Right atrium auricular region (tissue), 2 donors: ENCODE measurements at regions not wholly inside any gene's neighbourhood (a gene's known extent, or its start where the extent isn't known, plus 50 kb on each side); places are given as distances from the start of the nearest gene placed in this dataset.

Experiments used
- DNase-seq: peaks from one replicate; pipeline ENCODE4 v3.0.0-alpha.2; 2019; ENCODE audit warnings: low spot score
- H3K27ac ChIP-seq, 2 donors: fragments of 200-600 bp; sonication (generic); 1 replicate in 1 of 2; 2 replicates in 1 of 2; pipeline ENCODE4 v1.5.1; 2016 to 2019
- H3K27me3 ChIP-seq, 2 donors: fragments of 200-600 bp; sonication (generic); one replicate each; pipeline versions ENCODE4 v1.5.1 to v1.6.0; 2017 to 2019
- H3K36me3 ChIP-seq: fragments of 200-600 bp; sonication (generic); one replicate; pipeline ENCODE4 v1.5.1; 2016
- H3K4me1 ChIP-seq, 2 donors: fragments of 200-600 bp; sonication (generic); one replicate each; pipeline versions ENCODE4 v1.5.1 to v1.6.0; 2017 to 2019
- H3K4me3 ChIP-seq, 2 donors: fragments of 200-600 bp; sonication (generic); 1 replicate in 1 of 2; 2 replicates in 1 of 2; pipeline ENCODE4 v1.5.1; 2017 to 2019; ENCODE audit warnings: mild to moderate bottlenecking in 1 of 2, moderate library complexity in 1 of 2
- H3K9me3 ChIP-seq, 2 donors: fragments of 200-600 bp; sonication (generic); one replicate each; pipeline ENCODE4 v1.5.1; 2019
- TF ChIP-seq, protein P1 (sequence below), 2 donors: fragments of 200-600 bp; sonication (generic); IDR thresholded peaks; one replicate each; pipeline ENCODE4 v1.5.1; 2019; ENCODE audit warnings: antibody characterized with exemption in 2 of 2

DNA sequence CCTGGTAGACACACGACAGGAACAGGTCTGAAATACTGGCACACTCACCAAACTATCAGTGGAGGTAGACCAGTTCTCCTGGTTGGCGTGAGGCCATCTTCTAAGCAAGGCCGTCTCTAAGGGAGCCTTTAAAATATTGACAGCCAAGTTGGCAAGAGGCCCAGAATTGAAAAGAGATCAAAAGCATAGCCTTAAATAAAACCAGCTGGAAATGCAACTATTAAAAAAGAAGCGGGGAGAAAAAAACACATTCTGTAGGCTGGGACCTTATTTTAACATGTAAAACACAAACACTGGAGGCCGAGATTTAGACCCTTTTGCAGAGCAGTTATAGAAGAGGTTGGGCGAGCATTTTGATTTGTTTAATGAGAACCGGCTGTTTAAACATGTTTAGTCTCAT, 233.0 kb upstream of the CLNK start:
- Histone ChIP-seq H3K4me3 (no peak overlapping the region), H3K4me1 (no peaks in the 10 kb centered on the region), H3K27ac (no peak overlapping the region), H3K36me3 (no peaks in the 10 kb centered on the region), H3K9me3 (no peaks in the 10 kb centered on the region), H3K27me3 (no peaks in the 10 kb centered on the region)
- TF ChIP-seq, protein P1, sequence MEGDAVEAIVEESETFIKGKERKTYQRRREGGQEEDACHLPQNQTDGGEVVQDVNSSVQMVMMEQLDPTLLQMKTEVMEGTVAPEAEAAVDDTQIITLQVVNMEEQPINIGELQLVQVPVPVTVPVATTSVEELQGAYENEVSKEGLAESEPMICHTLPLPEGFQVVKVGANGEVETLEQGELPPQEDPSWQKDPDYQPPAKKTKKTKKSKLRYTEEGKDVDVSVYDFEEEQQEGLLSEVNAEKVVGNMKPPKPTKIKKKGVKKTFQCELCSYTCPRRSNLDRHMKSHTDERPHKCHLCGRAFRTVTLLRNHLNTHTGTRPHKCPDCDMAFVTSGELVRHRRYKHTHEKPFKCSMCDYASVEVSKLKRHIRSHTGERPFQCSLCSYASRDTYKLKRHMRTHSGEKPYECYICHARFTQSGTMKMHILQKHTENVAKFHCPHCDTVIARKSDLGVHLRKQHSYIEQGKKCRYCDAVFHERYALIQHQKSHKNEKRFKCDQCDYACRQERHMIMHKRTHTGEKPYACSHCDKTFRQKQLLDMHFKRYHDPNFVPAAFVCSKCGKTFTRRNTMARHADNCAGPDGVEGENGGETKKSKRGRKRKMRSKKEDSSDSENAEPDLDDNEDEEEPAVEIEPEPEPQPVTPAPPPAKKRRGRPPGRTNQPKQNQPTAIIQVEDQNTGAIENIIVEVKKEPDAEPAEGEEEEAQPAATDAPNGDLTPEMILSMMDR (IDR thresholded peaks at IDR 0.05), result no peak
- no peak for DNase-seq

DNA sequence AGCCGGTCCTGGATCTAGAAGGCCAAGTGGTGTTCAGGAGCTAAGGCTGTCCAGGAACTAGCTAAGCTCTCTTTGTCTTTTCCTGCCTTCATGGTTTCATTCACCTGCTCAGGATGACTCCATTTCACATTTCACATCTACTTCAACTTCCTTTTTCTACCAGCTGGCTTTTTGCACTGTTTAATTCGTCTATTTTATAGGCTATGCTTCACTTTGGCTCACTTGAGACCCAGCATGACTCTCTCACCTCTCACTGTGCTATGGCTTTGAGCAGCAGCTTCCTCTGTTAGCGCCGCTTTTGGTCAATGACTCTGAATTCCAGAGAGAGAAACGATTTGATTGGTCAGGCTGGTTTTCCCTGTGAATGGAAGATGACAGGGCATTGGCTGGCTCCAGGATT, 213.5 kb upstream of the CLNK start:
- Histone ChIP-seq H3K4me1 (no peaks in the 10 kb centered on the region), H3K27me3 (no peaks in the 10 kb centered on the region), H3K4me3 (no peak overlapping the region), H3K9me3 (no peaks in the 10 kb centered on the region), H3K36me3 (no peaks in the 10 kb centered on the region), H3K27ac (no peak overlapping the region)
- TF ChIP-seq, protein P1 (IDR thresholded peaks at IDR 0.05), result no peak
- no peak for DNase-seq

DNA sequence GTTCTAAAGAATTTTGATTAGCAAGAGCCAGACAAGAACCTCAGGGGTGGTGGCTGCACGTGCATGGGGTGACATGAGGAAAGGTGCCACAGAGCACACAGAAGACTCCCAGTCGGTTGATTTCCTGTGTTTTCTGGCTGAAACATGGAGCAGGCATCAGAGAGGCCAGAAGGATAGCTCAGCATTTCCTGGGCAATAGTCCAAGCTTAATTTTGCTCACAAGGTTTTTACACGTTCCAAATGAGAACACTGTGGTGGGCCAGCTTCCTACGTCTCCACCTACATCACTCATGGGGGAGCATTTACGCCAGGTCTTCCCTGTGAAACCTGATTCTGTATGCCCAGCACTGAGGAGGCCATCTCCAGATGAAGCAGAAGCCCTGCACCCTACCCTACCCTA, 212.5 kb upstream of the CLNK start:
- DNase-seq, result no peak
- Histone ChIP-seq H3K27ac (no peak overlapping the region), H3K36me3 (no peaks in the 10 kb centered on the region), H3K4me3 (no peak overlapping the region), H3K9me3 (no peaks in the 10 kb centered on the region), H3K4me1 (no peaks in the 10 kb centered on the region), H3K27me3 (no peaks in the 10 kb centered on the region)
- TF ChIP-seq, protein P1 (IDR thresholded peaks at IDR 0.05), result no peak

DNA sequence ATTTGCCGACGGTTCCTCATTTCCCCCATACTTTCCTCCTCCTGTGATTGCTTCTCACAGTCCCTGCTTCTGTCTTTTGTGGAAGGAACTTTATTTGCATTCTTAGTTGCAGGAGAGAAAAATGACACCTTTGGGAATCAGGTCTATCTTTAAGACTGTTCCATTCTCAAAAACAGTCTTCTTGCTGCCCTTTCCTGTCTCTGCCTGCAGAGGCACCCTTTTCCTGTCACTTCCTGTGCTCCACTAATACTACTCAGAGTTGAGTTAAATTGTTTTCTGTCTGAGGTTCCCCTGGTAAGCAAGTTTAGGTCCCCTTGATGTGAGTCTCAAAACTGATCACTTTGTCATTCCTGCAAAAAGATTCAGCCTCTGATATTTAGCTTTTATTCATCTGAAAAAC, 208.8 kb upstream of the CLNK start:
- no peak overlapping the region for H3K27ac ChIP-seq
- H3K27me3 ChIP-seq, result no peaks in the 10 kb centered on the region
- H3K4me1 ChIP-seq, result no peaks in the 10 kb centered on the region
- no peaks in the 10 kb centered on the region for H3K36me3 ChIP-seq
- no peaks in the 10 kb centered on the region for H3K9me3 ChIP-seq
- DNase-seq, result no peak
- no peak overlapping the region for H3K4me3 ChIP-seq
- TF ChIP-seq, protein P1 (IDR thresholded peaks at IDR 0.05), result peak in 1 of 2 donors; percentile 36

DNA sequence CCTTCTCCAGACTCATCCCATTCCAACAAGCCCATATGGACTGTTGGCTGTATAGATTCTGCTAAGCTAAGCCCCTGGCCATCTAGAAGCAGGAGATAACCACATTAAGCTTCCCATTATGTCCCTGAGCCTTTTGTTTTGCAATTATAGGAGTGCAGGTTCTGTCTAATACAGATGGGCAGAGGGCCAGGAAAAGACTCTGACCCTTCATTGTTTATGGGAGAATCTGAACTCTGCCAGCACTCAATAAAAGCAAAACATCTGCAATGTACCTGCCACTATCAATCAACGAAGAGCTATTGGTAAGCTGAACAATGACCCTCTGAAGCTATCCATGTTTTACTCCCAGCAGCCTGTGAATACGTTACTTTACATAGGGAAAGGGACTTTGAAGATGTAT, 207.3 kb upstream of the CLNK start:
- TF ChIP-seq, protein P1 (IDR thresholded peaks at IDR 0.05), result no peak
- H3K36me3 ChIP-seq, result no peaks in the 10 kb centered on the region
- no peak overlapping the region for H3K4me3 ChIP-seq
- no peaks in the 10 kb centered on the region for H3K4me1 ChIP-seq
- no peak overlapping the region for H3K27ac ChIP-seq
- no peak for DNase-seq
- H3K27me3 ChIP-seq, result no peaks in the 10 kb centered on the region
- no peaks in the 10 kb centered on the region for H3K9me3 ChIP-seq

DNA sequence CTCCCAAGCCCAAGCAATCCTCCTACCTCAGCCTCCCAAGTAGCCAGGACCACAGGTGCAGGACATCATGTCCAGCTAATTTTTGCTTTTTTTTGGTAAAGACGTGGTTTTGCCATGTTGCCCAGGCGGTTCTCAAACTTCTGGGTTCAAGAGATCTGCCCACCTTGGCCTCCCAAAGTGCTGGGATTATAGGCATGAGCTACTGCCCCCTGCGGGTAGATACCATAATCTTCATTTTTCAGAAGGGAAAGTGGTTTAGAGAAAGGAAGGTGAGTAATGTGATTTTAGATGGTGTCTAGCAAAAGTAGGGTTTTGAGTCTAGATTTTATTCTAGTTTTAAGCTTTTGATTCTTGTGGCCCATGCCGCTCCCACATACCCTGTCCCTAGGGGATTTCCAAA, 205.3 kb upstream of the CLNK start:
- no peak for DNase-seq
- Histone ChIP-seq H3K36me3 (no peaks in the 10 kb centered on the region), H3K27ac (no peak overlapping the region), H3K27me3 (no peaks in the 10 kb centered on the region), H3K4me3 (no peak overlapping the region), H3K4me1 (no peaks in the 10 kb centered on the region), H3K9me3 (no peaks in the 10 kb centered on the region)
- TF ChIP-seq, protein P1 (IDR thresholded peaks at IDR 0.05), result no peak
